GM21786 (cell line): ENCODE measurements at regions not wholly inside any gene's neighbourhood (a gene's known extent, or its start where the extent isn't known, plus 50 kb on each side); places are given as distances from the start of the nearest gene placed in this dataset.
"Not testable (repeated sequence)": the region's sequence is repeated elsewhere in the genome, so short reads cannot be mapped to it uniquely, and the experiment has no call there.

Experiments used
- ATAC-seq: cut with Tn5 transposase; IDR thresholded peaks from one replicate; pipeline ENCODE4 v1.9.1; 2021; ENCODE audit not compliant: unreplicated experiment

- no peak for ATAC-seq
Observed at GRCh38 chr5:28400076-28400475, 1361.7 kb upstream of the CDH9 start.

DNA sequence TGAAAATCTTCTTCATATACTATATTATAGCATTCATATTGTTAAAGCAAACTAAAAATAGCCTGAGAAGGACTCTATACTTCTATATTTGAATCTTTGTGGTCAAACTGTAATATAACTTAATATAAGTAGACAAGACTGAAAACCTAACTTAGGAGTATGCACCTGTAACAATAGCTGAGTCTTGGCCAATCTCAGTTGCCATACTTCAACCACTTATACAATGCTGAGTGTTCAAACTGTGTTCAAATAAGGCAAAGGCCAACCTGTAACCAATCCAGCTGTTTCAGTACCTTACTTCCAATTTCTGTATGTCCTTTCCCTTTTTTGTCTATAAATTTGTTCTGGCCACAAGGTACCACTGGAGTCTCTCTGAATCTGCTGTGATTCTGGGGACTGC is 1360.8 kb upstream of the CDH9 start:
- no peak for ATAC-seq

GRCh38 chr5:28398185-28398584 is 1359.8 kb upstream of the CDH9 start:
- ATAC-seq = no peak

GRCh38 chr5:28397502-28397941 is 1359.1 kb upstream of the CDH9 start:
- no peak for ATAC-seq

- no peak for ATAC-seq
Observed at GRCh38 chr5:28391277-28391676, 1352.9 kb upstream of the CDH9 start.

DNA sequence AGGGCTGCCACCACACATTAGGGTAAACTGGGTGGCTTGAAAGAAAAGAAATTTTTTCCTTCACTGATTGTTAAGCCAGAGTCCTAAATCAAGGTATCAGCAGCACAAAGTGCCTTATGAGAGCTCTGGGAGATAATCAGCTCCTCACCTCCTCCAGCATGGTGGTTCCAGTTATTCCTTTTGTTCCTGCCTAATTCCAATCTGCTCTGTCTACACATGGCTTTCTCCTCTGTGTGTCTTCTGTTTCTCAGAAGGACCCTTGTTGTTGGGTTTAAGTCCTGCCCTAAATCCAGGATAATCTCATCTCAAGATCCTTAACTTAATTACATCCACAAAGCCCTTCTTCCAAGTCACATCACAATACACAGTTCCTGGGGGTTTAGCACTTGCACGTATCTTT is 1352.0 kb upstream of the CDH9 start:
- ATAC-seq = no peak

- ATAC-seq = not testable (repeated sequence)
Observed at GRCh38 chr5:28389727-28390126, 1351.3 kb upstream of the CDH9 start.

DNA sequence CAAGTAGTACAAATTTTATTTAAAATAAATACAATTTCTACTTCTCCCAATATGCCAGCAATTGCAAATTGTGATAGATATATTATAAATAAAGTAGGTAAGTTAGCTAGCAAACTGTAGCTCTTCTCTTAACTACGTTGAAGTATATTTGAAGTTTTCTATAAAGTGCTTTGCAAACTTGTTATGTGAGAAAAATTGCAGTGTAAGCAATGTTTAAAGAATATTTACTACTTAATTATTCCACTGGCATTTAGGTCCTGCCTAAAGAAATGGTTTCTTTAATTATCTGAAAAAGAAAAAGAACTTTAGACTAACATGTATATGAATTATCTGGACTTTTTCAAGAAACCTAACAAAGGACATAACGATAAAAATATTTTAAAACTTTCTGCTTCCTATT is 1350.0 kb upstream of the CDH9 start:
- ATAC-seq = no peak

- ATAC-seq = no peak
Observed at GRCh38 chr5:28386712-28387111, 1348.3 kb upstream of the CDH9 start.

DNA sequence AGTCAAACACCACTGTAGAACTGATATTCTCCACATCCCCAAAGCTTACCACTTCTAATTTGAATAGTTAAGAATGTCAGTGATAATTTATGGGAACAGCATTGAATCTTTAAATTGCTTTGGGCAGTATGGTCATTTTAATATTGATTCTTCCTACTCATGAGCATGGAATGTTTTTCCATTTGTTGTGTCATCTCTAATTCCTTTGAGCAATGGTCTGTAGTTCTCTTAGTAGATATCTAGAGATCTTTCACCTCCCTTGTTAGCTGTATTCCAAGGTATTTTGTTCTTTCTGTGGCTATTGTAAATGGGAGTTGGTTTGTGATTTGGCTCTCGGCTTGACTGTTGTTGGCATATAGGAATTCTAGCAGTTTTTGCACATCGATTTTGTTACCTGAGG is 1341.8 kb upstream of the CDH9 start:
- no peak for ATAC-seq

GRCh38 chr5:28374492-28374967 is 1336.1 kb upstream of the CDH9 start:
- ATAC-seq = no peak

DNA sequence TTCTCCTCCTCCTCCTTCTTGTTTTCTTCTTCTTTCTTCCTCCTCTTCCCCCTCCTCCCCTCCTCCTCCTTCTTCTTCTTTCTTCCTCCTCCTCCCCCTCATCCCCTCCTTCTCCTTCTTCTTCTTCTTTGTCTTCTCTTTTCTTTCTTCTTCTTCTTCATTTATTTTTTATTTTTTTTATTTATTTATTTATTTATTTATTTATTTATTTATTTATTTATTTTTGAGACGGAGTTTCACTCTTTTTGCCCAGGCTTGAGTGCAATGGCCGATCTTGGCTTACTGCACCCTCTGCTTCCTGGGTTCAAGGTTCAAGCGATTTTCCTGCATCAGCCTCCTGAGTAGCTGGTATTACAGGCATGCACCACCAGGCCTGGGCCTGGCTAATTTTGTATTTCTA is 1332.5 kb upstream of the CDH9 start:
- no peak for ATAC-seq

DNA sequence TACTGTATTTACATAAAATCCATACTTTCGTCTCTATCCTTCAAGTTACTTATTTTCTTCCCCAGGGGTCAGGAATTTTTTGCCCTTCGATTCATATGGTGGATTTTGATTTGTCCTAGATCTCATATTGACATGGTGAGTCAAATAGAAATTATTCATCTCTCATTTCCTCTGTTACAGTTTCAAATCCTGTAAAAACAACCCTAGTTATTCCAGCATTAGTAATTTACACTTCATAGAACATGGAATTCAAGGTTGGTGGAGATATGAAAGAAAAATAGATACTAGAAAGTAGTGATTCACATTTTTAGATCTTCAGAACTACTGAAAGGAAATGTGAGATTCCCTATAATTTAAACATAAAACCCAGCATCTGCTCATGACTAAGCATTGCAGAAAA is 1331.0 kb upstream of the CDH9 start:
- no peak for ATAC-seq

GRCh38 chr5:28355831-28356230 is 1317.4 kb upstream of the CDH9 start:
- ATAC-seq = no peak

- ATAC-seq = no peak
Observed at GRCh38 chr5:28346696-28347095, 1308.3 kb upstream of the CDH9 start.

- no peak for ATAC-seq
Observed at GRCh38 chr5:28344836-28345433, 1306.5 kb upstream of the CDH9 start.

GRCh38 chr5:28329176-28329575 is 1290.8 kb upstream of the CDH9 start:
- no peak for ATAC-seq

DNA sequence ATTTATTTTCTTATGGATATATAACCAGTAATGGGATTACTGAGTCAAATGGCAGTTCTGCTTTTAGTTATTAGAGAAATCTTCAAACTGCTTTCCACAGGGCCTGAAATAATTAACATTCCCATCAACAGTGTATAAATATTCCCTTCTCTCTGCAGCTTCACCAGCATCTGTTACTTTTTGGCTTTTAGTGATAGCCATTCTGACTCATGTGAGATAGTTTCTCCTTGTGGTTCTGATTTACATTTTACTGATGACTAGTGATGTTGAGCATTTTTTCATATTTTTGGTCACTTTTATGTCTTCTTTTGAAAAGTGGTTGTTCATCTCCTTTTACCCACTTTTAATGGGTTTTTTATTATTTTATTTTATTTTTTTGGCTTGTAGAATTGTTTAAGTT is 1290.3 kb upstream of the CDH9 start:
- ATAC-seq = no peak

- no peak for ATAC-seq
Observed at GRCh38 chr5:28324174-28324573, 1285.8 kb upstream of the CDH9 start.

- ATAC-seq = no peak
Observed at GRCh38 chr5:28313953-28314352, 1275.6 kb upstream of the CDH9 start.

DNA sequence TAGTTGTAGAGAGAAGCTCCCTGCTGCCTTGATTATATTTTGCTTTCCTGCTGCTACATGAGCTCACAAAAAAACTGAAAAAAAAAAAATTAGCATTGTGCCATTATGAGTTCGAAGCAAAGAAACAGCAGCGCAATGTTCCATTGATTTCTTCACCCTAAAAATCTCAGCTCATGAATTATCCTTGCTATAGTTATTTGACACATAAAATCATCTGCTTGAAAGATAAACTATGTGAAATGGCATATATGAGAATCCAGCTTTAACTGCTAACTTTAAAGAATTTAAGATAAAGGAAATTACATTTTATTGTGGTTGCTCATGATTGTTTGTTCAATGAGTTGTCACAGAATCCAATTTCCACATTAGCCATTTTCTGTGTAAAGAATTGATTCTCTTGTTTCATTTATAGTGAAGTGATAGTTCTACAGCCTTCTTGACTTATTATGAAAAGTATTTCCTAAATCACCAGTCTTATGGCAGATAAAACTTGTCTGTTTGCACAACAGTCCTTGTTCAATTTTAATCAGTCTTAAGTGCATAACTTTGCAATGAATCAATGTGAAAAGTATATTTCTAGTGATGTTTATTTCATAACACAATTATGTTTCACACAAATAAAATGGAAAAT is 1275.0 kb upstream of the CDH9 start:
- no peak for ATAC-seq

DNA sequence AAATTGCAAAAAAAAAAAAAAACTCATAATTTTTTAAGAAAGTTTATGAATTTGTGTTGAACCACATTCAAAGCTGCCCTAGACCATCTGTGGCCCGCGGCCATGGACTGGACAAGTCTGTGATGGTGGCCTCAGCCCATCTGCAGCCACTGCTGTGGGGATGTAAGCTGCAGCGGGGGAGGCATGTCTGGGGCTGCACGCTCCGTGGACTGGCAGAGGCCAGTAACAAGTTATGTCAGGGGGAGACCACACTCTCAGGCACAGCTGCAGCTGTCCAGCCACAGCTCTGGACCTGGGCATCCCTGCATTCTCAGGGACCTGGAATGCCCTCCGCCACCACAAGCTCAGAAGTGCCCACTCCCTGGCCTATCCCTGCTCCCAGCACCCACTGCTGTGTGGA is 1272.3 kb upstream of the CDH9 start:
- ATAC-seq = no peak

GRCh38 chr5:28305891-28306290 is 1267.5 kb upstream of the CDH9 start:
- ATAC-seq = no peak
